Jurkat, Clone E6-1 (cell line): ENCODE measurements at regions not wholly inside any gene's neighbourhood (a gene's known extent, or its start where the extent isn't known, plus 50 kb on each side); places are given as distances from the start of the nearest gene placed in this dataset.
"Not testable (repeated sequence)": the region's sequence is repeated elsewhere in the genome, so short reads cannot be mapped to it uniquely, and the experiment has no call there.

Experiments
- DNase-seq: peaks from one replicate; pipeline ENCODE4 v3.0.0-alpha.2; 2011; ENCODE audit warnings: low read depth, low spot score
- H3K4me3 ChIP-seq: 2 replicates; pipeline ENCODE4 v1.5.1; 2011; ENCODE audit warnings: mild to moderate bottlenecking, low read length, control low read depth, moderate library complexity

- H3K4me3 ChIP-seq = no peak overlapping the region
- DNase-seq = no peak
Measured at GRCh38 chr12:131263626-131264025, 309.9 kb downstream of the ADGRD1 start.

GRCh38 chr12:131264635-131265034, 310.9 kb downstream of the ADGRD1 start:
- no peak overlapping the region for H3K4me3 ChIP-seq
- DNase-seq = no peak

- no peak overlapping the region for H3K4me3 ChIP-seq
- no peak for DNase-seq
Measured at GRCh38 chr12:131266591-131267467, 313.1 kb downstream of the ADGRD1 start.

DNA sequence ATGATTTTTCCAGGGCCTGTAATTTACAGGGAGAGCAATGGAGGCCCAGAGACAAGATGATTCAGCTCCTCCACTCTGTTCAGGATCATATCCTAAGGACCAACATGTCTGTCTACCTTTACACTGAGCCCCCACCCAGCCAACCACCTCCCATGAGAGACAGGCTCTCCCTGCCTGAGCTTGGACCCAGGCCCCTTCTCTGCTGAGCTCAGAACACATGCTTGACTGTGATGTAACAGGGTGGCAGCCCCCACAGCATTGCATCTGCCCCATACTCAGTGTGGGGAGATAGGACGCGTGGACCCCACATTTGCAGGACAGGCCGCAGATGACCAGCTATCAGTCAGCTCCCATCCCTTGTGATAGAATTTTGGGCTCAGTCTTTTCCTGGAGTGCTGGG, 313.9 kb downstream of the ADGRD1 start:
- no peak for DNase-seq

GRCh38 chr12:131268123-131268522, 314.4 kb downstream of the ADGRD1 start:
- not testable (repeated sequence) for H3K4me3 ChIP-seq, DNase-seq

More for the DNA sequence above, 313.9 kb downstream of the ADGRD1 start:
- no peak overlapping the region for H3K4me3 ChIP-seq

GRCh38 chr12:131268571-131268970, 314.9 kb downstream of the ADGRD1 start:
- DNase-seq, H3K4me3 ChIP-seq: not testable (repeated sequence)

DNA sequence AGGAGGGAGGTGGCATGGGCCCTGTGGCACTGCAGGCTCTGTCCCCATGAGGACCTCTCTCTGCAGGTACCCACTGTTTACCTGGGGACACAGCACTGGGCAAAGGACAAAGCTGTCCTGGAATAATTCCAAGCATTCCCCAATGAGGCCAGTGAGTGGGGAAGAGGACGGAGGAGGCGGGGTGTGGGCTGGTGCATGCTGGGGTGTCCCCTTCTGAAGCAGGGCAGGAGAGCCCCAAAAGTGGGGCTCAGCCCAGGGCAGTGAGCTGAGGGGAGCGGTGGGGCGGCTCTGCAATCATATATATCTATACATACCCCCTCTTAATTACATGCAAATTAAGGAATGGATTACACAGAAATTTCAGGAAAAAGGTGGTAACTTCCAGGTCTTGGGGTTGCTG, 315.8 kb downstream of the ADGRD1 start:
- no peak for DNase-seq
- no peak overlapping the region for H3K4me3 ChIP-seq

GRCh38 chr12:131269977-131270376, 316.3 kb downstream of the ADGRD1 start:
- H3K4me3 ChIP-seq, DNase-seq: not testable (repeated sequence)

- DNase-seq = no peak
- H3K4me3 ChIP-seq = no peak overlapping the region
Measured at GRCh38 chr12:131271724-131272123, 318.0 kb downstream of the ADGRD1 start.

- H3K4me3 ChIP-seq, DNase-seq: not testable (repeated sequence)
Measured at GRCh38 chr12:131272283-131272814, 318.6 kb downstream of the ADGRD1 start.

GRCh38 chr12:131273291-131273845, 319.7 kb downstream of the ADGRD1 start:
- no peak overlapping the region for H3K4me3 ChIP-seq
- no peak for DNase-seq

DNA sequence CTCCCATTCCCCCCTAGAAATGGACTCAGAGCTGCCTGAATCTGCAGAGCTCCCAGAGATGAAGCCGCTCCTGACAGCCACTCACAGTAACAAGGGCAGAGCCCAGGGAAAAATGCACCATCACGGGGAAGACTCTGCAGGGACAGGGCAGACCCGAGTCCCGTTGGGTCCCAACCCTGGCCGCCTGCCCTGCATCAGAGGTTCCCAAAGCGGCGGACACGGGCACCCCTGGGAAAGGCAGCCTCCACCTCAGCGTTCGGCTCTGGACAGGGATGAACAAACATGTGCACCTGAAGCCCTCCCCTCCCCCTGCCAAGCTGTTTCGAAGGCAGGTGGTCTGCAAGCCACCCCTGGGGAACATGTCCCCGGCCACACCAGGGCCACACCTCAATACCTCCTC, 320.4 kb downstream of the ADGRD1 start:
- H3K4me3 ChIP-seq = no peak overlapping the region
- no peak for DNase-seq

DNA sequence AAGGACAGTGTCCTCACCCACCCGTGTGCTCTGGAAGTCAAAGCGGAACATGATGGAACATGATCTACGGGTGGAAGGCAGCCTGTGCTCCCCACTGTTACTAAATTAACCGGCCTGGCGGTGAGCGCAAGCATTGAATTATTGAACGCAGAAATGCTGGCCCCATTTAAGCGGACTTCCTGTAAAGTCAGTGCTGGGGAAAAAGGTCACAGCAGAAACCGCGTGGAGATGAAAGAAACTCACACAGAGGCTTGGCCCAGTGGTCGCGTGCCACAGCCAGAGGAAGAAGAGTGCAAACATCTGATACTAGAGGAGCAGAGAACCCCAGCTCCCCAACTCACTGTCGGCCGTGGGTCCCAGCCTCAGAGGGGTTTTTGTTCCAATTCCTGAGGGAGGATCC, 321.2 kb downstream of the ADGRD1 start:
- H3K4me3 ChIP-seq = no peak overlapping the region
- DNase-seq = no peak

- no peak overlapping the region for H3K4me3 ChIP-seq
- DNase-seq = no peak
Measured at GRCh38 chr12:131275824-131276223, 322.1 kb downstream of the ADGRD1 start.

GRCh38 chr12:131276501-131277185, 322.9 kb downstream of the ADGRD1 start:
- no peak overlapping the region for H3K4me3 ChIP-seq
- DNase-seq = no peak

GRCh38 chr12:131277186-131278091, 323.7 kb downstream of the ADGRD1 start:
- not testable (repeated sequence) for DNase-seq, H3K4me3 ChIP-seq

GRCh38 chr12:131278451-131279115, 324.9 kb downstream of the ADGRD1 start:
- not testable (repeated sequence) for H3K4me3 ChIP-seq, DNase-seq

DNA sequence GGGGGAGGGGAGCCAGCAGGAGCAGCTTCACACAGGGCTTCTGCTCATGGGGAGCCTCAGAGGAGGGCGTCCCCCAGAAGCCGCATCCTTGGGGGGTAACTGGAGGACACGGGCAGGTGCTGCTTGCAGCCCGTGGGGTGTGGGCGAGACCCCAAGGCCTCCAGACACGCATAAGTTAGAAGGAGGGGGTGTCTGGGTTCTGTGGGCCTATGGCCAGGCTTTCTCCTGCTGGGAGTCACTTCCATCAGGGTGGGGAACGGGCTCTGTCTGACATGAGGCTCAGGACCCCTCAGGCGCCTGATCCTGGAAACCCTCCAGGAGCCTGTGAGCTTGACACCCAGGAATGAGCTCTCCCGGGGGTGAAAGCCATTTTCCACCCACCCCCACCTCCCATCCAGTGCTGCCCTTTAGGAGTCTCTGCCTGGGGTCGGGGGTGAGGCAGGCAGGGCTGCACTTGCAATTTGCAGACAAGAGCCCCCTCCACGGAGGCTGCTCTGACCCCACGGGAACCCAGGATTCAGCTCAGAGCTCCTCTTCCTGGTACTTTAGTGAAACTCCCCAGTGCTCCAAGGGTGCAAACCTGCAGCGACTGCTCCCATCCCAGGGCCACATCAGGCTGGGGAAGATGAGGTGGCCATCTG, 325.7 kb downstream of the ADGRD1 start:
- H3K4me3 ChIP-seq = no peak overlapping the region
- no peak for DNase-seq
